Activated CD4-positive, alpha-beta T cell treated with anti-CD3 and anti-CD28 coated beads, Interleukin-2, amount 10 ng/mL, durations not matched to agents 7 days and 5 days (primary cell): ENCODE measurements at regions not wholly inside any gene's neighbourhood (a gene's known extent, or its start where the extent isn't known, plus 50 kb on each side); places are given as distances from the start of the nearest gene placed in this dataset.

Experiments
- CTCF ChIA-PET: fragments of 350-600 bp; sonication (Branson Sonifier 250); formaldehyde crosslinking; loops from one replicate; lab custom pipeline; 2021; ENCODE audit warnings: antibody characterized with exemption; lab: Charles Lee
- POLR2A ChIA-PET: fragments of 350-600 bp; sonication (Branson Sonifier 250); formaldehyde crosslinking; loops from one replicate; lab custom pipeline; 2021; ENCODE audit warnings: antibody characterized with exemption; lab: Charles Lee
- DNase-seq: peaks from one replicate; pipeline ENCODE4 v3.0.0-alpha.2; 2020
- H3K27ac Mint-ChIP-seq: one replicate; pipeline ENCODE4 v1.8.0; 2021; ENCODE audit warnings: mild to moderate bottlenecking, moderate library complexity, mixed read lengths
- H3K27me3 Mint-ChIP-seq: one replicate; pipeline ENCODE4 v1.8.0; 2021; ENCODE audit warnings: mixed read lengths
- H3K36me3 Mint-ChIP-seq: one replicate; pipeline ENCODE4 v1.8.0; 2021; ENCODE audit warnings: low read depth, mixed read lengths
- H3K4me1 Mint-ChIP-seq: one replicate; pipeline ENCODE4 v1.8.0; 2021; ENCODE audit warnings: mixed read lengths
- H3K4me3 Mint-ChIP-seq: one replicate; pipeline ENCODE4 v1.8.0; 2021; ENCODE audit warnings: mild to moderate bottlenecking, moderate library complexity, mixed read lengths
- H3K9me3 Mint-ChIP-seq: one replicate; pipeline ENCODE4 v1.8.0; 2021; ENCODE audit warnings: mixed read lengths

DNA sequence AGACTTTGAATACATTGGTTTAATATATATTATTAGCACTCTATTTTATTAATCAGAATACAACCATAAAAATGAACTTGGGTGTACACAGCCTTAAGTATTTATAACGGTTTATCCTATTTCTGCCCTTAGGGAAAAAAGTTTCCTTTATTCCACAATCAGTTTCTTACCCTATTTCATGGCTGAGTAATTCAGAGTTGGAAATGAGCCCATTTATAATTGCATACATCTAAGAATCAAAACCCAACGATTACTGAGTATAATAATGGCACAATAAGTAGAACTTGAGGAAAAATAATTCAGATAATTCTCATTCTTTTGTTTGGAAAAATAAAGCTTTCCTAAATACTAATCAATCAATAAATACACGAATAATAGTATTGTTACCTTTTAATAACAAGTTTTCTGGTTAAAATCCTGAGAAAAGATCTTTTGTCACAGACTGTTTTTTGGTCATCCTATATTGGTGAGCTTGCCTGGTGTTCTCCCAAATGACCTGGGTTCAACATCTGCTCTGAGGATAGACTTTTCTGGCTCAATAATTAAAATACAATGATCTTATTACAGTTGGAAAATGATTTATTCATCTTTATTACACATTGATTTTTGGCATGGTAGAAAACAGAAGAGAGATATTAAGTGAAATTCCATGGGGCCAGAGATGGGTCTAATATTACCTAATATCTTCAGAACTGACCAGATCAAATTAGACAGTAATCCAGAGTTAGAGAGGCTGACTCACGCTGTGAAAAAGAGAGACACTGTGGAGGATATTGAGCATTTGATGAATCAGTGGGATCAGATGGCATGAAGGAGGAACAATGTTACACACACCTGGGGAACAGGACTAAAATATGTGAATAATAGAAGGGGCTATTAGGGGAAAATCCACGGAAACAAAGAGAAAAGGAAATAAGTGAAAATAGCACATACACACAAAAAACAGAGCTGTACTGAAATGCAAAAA lies 162.1 kb upstream of the TBX18 start:
- Mint-ChIP-seq H3K27me3 (no peaks in the 10 kb centered on the region), H3K36me3 (no peaks in the 10 kb centered on the region), H3K4me1 (no peaks in the 10 kb centered on the region), H3K4me3 (no peak overlapping the region), H3K9me3 (no peaks in the 10 kb centered on the region), H3K27ac (no peak overlapping the region)
- no peak for DNase-seq
- CTCF ChIA-PET, result no interaction called here
- POLR2A ChIA-PET, result no interaction called here

GRCh38 chr6:84921891-84922290 lies 157.5 kb upstream of the TBX18 start:
- Mint-ChIP-seq H3K9me3 (no peaks in the 10 kb centered on the region), H3K4me1 (no peaks in the 10 kb centered on the region), H3K27me3 (no peaks in the 10 kb centered on the region), H3K27ac (no peak overlapping the region), H3K36me3 (no peaks in the 10 kb centered on the region), H3K4me3 (no peak overlapping the region)
- ChIA-PET CTCF (no interaction called here), POLR2A (no interaction called here)
- DNase-seq, result no peak

- no peaks in the 10 kb centered on the region for H3K27me3 Mint-ChIP-seq
- H3K27ac Mint-ChIP-seq, result no peak overlapping the region
- H3K36me3 Mint-ChIP-seq, result no peaks in the 10 kb centered on the region
- H3K4me1 Mint-ChIP-seq, result no peaks in the 10 kb centered on the region
- no peak overlapping the region for H3K4me3 Mint-ChIP-seq
- no peak for DNase-seq
- ChIA-PET CTCF (interaction anchor here (0.6 kb wide), 1 partner anchor 152 kb away, joined by 3 read pairs; no protein-coding TSS in a partner anchor), POLR2A (no interaction called here)
- H3K9me3 Mint-ChIP-seq, result no peaks in the 10 kb centered on the region
Measured at GRCh38 chr6:84920021-84920420, 155.6 kb upstream of the TBX18 start.

- Mint-ChIP-seq H3K36me3 (no peaks in the 10 kb centered on the region), H3K4me1 (no peaks in the 10 kb centered on the region), H3K27me3 (no peaks in the 10 kb centered on the region), H3K4me3 (no peak overlapping the region), H3K27ac (no peak overlapping the region), H3K9me3 (no peaks in the 10 kb centered on the region)
- CTCF ChIA-PET, result no interaction called here
- no peak for DNase-seq
- POLR2A ChIA-PET, result no interaction called here
Measured at GRCh38 chr6:84916704-84917103, 152.3 kb upstream of the TBX18 start.

- CTCF ChIA-PET, result no interaction called here
- Mint-ChIP-seq H3K4me1 (no peaks in the 10 kb centered on the region), H3K36me3 (no peaks in the 10 kb centered on the region), H3K4me3 (no peak overlapping the region), H3K9me3 (no peaks in the 10 kb centered on the region), H3K27me3 (no peaks in the 10 kb centered on the region), H3K27ac (no peak overlapping the region)
- POLR2A ChIA-PET, result no interaction called here
- no peak for DNase-seq
Measured at GRCh38 chr6:84912472-84913322, 148.3 kb upstream of the TBX18 start.

DNA sequence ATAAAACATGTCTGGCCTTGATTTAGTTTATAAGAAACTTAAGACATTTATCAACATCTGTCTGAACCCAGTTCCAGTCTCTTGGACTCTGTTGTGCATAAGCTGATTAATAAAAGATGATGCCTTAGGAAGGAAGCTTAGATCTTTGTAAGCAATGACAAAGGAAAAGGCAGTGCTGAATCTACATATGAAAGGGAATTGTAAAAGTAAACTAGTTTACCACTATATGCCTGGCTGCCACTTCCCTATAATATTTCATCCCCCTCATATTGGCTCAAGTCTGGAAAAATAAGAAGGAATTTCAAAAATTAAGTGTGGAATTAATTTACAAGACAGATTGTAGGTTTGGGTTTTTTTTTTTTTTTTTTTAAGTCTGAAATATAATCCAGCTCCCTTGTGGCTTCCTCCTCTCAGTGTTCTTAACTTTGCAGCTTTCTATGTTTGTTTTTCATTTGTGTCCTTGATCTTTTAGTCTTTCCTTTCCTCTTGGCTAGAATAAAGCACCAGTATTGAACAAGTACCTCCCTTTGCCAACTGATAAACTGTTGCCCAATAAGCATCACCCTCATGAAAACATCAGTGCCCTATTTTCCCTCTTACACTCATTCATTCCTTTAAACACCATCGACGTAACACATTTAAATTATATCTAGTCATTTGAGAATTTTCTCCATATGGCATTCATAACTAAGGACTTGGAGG lies 146.7 kb upstream of the TBX18 start:
- no peaks in the 10 kb centered on the region for H3K9me3 Mint-ChIP-seq
- no peak overlapping the region for H3K27ac Mint-ChIP-seq
- no peaks in the 10 kb centered on the region for H3K4me1 Mint-ChIP-seq
- ChIA-PET CTCF (no interaction called here), POLR2A (no interaction called here)
- H3K27me3 Mint-ChIP-seq, result no peaks in the 10 kb centered on the region
- DNase-seq, result no peak
- no peak overlapping the region for H3K4me3 Mint-ChIP-seq
- H3K36me3 Mint-ChIP-seq, result no peaks in the 10 kb centered on the region

DNA sequence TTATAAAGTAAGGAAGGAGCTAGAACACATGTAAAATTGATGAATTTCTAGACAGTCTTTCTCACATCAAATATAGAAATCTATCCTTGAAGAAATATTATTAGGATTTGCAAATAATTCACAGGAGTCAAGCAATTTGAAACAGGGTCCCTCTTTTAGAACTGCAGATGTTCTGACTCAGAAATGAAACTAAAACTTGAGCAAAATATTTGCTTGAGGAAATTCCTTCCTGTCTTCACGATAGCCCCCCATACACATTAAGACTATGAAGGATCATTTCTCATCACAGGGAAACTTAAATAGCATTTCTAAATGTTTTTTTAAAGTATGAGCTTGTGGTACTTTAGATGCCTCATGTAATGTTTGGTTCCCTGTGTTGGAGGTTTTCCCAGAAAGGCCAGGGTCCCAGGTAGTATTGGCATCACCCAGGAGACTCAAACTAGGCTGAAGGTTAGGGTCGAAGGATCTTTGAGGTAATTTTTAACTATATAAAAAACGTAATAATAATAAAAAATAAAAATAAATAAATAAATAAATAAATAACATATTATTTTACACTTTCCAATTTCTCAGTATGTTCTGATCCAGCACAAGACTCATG lies 144.0 kb upstream of the TBX18 start:
- H3K4me3 Mint-ChIP-seq, result no peak overlapping the region
- ChIA-PET POLR2A (no interaction called here), CTCF (no interaction called here)
- no peaks in the 10 kb centered on the region for H3K27me3 Mint-ChIP-seq
- DNase-seq, result no peak
- H3K36me3 Mint-ChIP-seq, result no peaks in the 10 kb centered on the region
- H3K27ac Mint-ChIP-seq, result no peak overlapping the region
- H3K9me3 Mint-ChIP-seq, result no peaks in the 10 kb centered on the region
- H3K4me1 Mint-ChIP-seq, result no peaks in the 10 kb centered on the region

DNA sequence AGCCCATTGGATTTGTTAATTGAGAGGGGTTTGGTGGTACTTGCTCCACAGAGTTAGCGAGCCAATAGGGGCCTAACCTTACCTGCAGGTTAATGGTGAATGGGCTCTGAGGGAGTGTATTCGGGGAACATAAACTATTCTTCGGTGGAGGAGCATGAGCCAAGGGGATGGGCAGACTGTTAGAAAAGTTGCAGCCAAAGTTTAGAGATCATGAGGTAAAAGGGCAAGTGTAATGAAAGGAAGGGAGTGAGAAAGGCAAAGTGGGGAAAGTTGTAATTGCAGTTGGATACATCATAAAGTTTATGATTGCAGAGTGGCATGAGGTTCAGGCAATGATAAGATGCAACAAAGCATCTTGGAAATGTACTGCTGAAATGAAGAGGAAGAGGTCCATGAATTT lies 142.1 kb upstream of the TBX18 start:
- CTCF ChIA-PET, result no interaction called here
- H3K27me3 Mint-ChIP-seq, result no peaks in the 10 kb centered on the region
- no peaks in the 10 kb centered on the region for H3K36me3 Mint-ChIP-seq

DNA sequence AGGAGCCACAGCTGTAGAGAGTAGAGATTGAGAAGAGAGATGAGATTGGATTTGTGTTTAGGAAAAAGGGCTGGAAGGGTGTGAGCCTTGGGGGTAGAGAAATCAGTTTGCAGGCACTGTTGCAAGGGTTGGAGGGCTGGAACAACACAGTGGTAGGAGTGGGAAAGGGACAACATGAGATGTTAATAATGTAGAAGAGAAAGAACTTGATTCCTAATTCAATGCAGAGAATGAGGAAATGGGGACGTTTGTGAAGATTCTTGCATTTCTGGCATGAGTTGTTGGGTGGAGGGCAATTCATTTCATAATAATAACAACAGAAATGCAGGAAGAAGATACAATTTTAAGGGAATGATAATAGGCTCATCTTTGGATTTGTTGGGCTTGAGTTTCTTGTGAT lies 141.4 kb upstream of the TBX18 start:
- CTCF ChIA-PET, result no interaction called here

More for the DNA sequence above, 142.1 kb upstream of the TBX18 start:
- POLR2A ChIA-PET, result no interaction called here
- no peak for DNase-seq
- Mint-ChIP-seq H3K27ac (no peak overlapping the region), H3K4me3 (no peak overlapping the region), H3K4me1 (no peaks in the 10 kb centered on the region), H3K9me3 (no peaks in the 10 kb centered on the region)

GRCh38 chr6:84902354-84902928 lies 138.0 kb upstream of the TBX18 start:
- H3K9me3 Mint-ChIP-seq, result no peaks in the 10 kb centered on the region
- ChIA-PET POLR2A (no interaction called here), CTCF (no interaction called here)
- no peaks in the 10 kb centered on the region for H3K4me1 Mint-ChIP-seq
- no peaks in the 10 kb centered on the region for H3K36me3 Mint-ChIP-seq
- no peak overlapping the region for H3K27ac Mint-ChIP-seq
- no peaks in the 10 kb centered on the region for H3K27me3 Mint-ChIP-seq
- no peak for DNase-seq
- no peak overlapping the region for H3K4me3 Mint-ChIP-seq

More for the DNA sequence above, 141.4 kb upstream of the TBX18 start:
- Mint-ChIP-seq H3K27ac (no peak overlapping the region), H3K9me3 (no peaks in the 10 kb centered on the region), H3K4me1 (no peaks in the 10 kb centered on the region), H3K36me3 (no peaks in the 10 kb centered on the region), H3K4me3 (no peak overlapping the region), H3K27me3 (no peaks in the 10 kb centered on the region)
- POLR2A ChIA-PET, result no interaction called here
- no peak for DNase-seq

DNA sequence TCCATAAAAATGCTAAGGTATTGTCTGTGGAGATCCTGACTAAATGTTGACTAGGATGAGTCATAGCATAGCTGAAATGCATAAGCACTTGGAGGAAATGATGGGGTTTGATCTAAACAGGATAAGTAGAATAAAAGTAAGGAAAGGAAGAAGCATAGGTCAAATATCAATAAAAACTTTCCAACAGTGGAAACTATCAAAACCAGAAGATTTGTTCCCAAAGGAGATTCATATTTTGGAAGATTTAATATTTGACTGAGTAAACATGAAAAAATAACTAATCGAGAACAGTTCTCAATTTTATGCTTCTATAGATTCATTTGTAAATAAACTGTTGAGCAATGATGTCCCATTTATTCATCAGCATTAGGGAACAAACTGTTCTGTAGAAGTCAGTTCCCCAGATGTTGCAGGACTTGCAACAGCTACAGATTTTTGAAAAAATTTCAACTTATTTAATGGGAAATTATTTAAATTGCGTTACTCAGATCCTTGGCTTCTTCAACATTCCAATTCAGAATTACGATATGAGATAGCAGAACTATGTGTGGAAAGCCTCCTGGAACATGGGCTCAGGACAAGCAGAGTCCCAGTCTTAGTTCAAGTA lies 133.7 kb upstream of the TBX18 start:
- ChIA-PET POLR2A (no interaction called here), CTCF (no interaction called here)
- no peak overlapping the region for H3K27ac Mint-ChIP-seq

GRCh38 chr6:84897011-84897410 lies 132.6 kb upstream of the TBX18 start:
- no peaks in the 10 kb centered on the region for H3K27me3 Mint-ChIP-seq
- DNase-seq, result no peak
- H3K9me3 Mint-ChIP-seq, result no peaks in the 10 kb centered on the region
- H3K4me3 Mint-ChIP-seq, result no peak overlapping the region
- no peaks in the 10 kb centered on the region for H3K36me3 Mint-ChIP-seq
- no peaks in the 10 kb centered on the region for H3K4me1 Mint-ChIP-seq
- no peak overlapping the region for H3K27ac Mint-ChIP-seq
- ChIA-PET CTCF (no interaction called here), POLR2A (no interaction called here)

More for the DNA sequence above, 133.7 kb upstream of the TBX18 start:
- Mint-ChIP-seq H3K9me3 (no peaks in the 10 kb centered on the region), H3K27me3 (no peaks in the 10 kb centered on the region), H3K4me3 (no peak overlapping the region), H3K4me1 (no peaks in the 10 kb centered on the region), H3K36me3 (no peaks in the 10 kb centered on the region)
- DNase-seq, result no peak
